H9 (cell line): ENCODE measurements at regions not wholly inside any gene's neighbourhood (a gene's known extent, or its start where the extent isn't known, plus 50 kb on each side); places are given as distances from the start of the nearest gene placed in this dataset.

ENCODE experiments used
- DNase-seq: peaks from one replicate; pipeline ENCODE4 v3.0.0-alpha.2; 2017
- H2AFZ ChIP-seq: one replicate; pipeline ENCODE4 v1.6.1; 2013; ENCODE audit warnings: mild to moderate bottlenecking, low read length, control low read depth, moderate library complexity
- H2AK5ac ChIP-seq: 2 replicates; pipeline ENCODE4 v1.6.1; 2013; ENCODE audit warnings: low read length, control low read depth, mixed read lengths; ENCODE audit not compliant: insufficient read length
- H2BK120ac ChIP-seq: one replicate; pipeline ENCODE4 v1.6.1; 2013; ENCODE audit warnings: low read depth, mild to moderate bottlenecking, low read length, control low read depth, inconsistent platforms; ENCODE audit not compliant: poor library complexity, severe bottlenecking
- H2BK12ac ChIP-seq: 2 replicates; pipeline ENCODE4 v1.6.1; 2013; ENCODE audit warnings: low read length, control low read depth, mixed read lengths, low read depth; ENCODE audit not compliant: insufficient read length
- H2BK15ac ChIP-seq: 2 replicates; pipeline ENCODE4 v1.6.1; 2013; ENCODE audit warnings: low read depth, low read length, control low read depth
- H2BK20ac ChIP-seq: one replicate; pipeline ENCODE4 v1.6.1; 2013; ENCODE audit warnings: low read depth, mild to moderate bottlenecking, low read length, control low read depth, inconsistent platforms; ENCODE audit not compliant: poor library complexity, severe bottlenecking
- H2BK5ac ChIP-seq: 2 replicates; pipeline ENCODE4 v1.6.1; 2013; ENCODE audit warnings: low read length, control low read depth, mixed read lengths; ENCODE audit not compliant: insufficient read length
- H3K14ac ChIP-seq: 2 replicates; pipeline ENCODE4 v1.6.1; 2013; ENCODE audit warnings: low read length, control low read depth; ENCODE audit not compliant: insufficient read depth
- H3K18ac ChIP-seq: 2 replicates; pipeline ENCODE4 v1.6.1; 2013; ENCODE audit warnings: low read depth, mild to moderate bottlenecking, mixed read lengths, low read length, control low read depth; ENCODE audit not compliant: insufficient read length
- H3K23ac ChIP-seq: 2 replicates; pipeline ENCODE4 v1.6.1; 2013; ENCODE audit warnings: low read length, control low read depth, mixed read lengths, low read depth; ENCODE audit not compliant: insufficient read length
- H3K23me2 ChIP-seq: 2 replicates; pipeline ENCODE4 v1.6.1; 2013; ENCODE audit warnings: low read depth, mild to moderate bottlenecking, mixed read lengths, low read length, control low read depth; ENCODE audit not compliant: insufficient read length, poor library complexity, severe bottlenecking
- H3K27ac ChIP-seq: 2 replicates; pipeline ENCODE4 v1.5.1; 2013; ENCODE audit warnings: low read length, control low read depth, mixed read lengths, low read depth; ENCODE audit not compliant: insufficient read length
- H3K27me3 ChIP-seq: 2 replicates; pipeline ENCODE4 v1.6.1; 2013; ENCODE audit warnings: low read length, control low read depth, inconsistent platforms; ENCODE audit not compliant: insufficient read depth
- H3K4ac ChIP-seq: 2 replicates; pipeline ENCODE4 v1.6.1; 2013; ENCODE audit warnings: low read depth, mild to moderate bottlenecking, control low read depth, inconsistent platforms, low read length, moderate library complexity
- H3K4me1 ChIP-seq: 2 replicates; pipeline ENCODE4 v1.6.1; 2013; ENCODE audit warnings: low read length, control low read depth, inconsistent platforms; ENCODE audit not compliant: insufficient read depth
- H3K4me2 ChIP-seq: 2 replicates; pipeline ENCODE4 v1.6.1; 2013; ENCODE audit warnings: low read length, control low read depth, mixed read lengths; ENCODE audit not compliant: insufficient read length, insufficient read depth
- H3K56ac ChIP-seq: 2 replicates; pipeline ENCODE4 v1.6.1; 2013; ENCODE audit warnings: low read depth, mild to moderate bottlenecking, mixed read lengths, low read length, control low read depth; ENCODE audit not compliant: insufficient read length
- H3K79me1 ChIP-seq: 2 replicates; pipeline ENCODE4 v1.6.1; 2013; ENCODE audit warnings: low read depth, mild to moderate bottlenecking, moderate library complexity, low read length, control low read depth, inconsistent platforms; ENCODE audit not compliant: insufficient read depth, poor library complexity, severe bottlenecking
- H3K79me2 ChIP-seq: 2 replicates; pipeline ENCODE4 v1.6.1; 2013; ENCODE audit warnings: low read length, control low read depth, inconsistent platforms; ENCODE audit not compliant: insufficient read depth
- H3K9ac ChIP-seq: 2 replicates; pipeline ENCODE4 v1.6.1; 2013; ENCODE audit warnings: low read length, control low read depth, mixed read lengths; ENCODE audit not compliant: insufficient read length; ENCODE audit errors: extremely low read depth
- H3K9me3 ChIP-seq: one replicate; pipeline ENCODE4 v1.6.1; 2013; ENCODE audit warnings: low read depth, low read length, inconsistent platforms; ENCODE audit not compliant: control insufficient read depth
- H3T11ph ChIP-seq: one replicate; pipeline ENCODE4 v1.6.1; 2013; ENCODE audit warnings: mild to moderate bottlenecking, low read length, control low read depth, inconsistent platforms
- H4K20me1 ChIP-seq: one replicate; pipeline ENCODE4 v1.6.1; 2013; ENCODE audit not compliant: control insufficient read depth, insufficient read length, insufficient read depth
- H4K5ac ChIP-seq: 2 replicates; pipeline ENCODE4 v1.6.1; 2013; ENCODE audit warnings: low read depth, mild to moderate bottlenecking, mixed read lengths, low read length, control low read depth; ENCODE audit not compliant: insufficient read length
- H4K8ac ChIP-seq: replicated peaks from 2 replicates; pipeline ENCODE4 v1.6.1; 2013; ENCODE audit warnings: low read length, control low read depth, mixed read lengths, low read depth; ENCODE audit not compliant: insufficient read length
- H4K91ac ChIP-seq: 2 replicates; pipeline ENCODE4 v1.6.1; 2013; ENCODE audit warnings: low read depth, mild to moderate bottlenecking, moderate library complexity, mixed read lengths, low read length, control low read depth; ENCODE audit not compliant: insufficient read length
- H3K27ac Mint-ChIP-seq, 3 experiments: 2 replicates in 2 of 3; 3 replicates in 1 of 3; pipeline ENCODE4 v1.8.0; 2020 to 2021; ENCODE audit warnings: mixed read lengths in 3 of 3, mild to moderate bottlenecking in 1 of 3, moderate library complexity in 1 of 3
- H3K27me3 Mint-ChIP-seq: 2 replicates; pipeline ENCODE4 v1.8.0; 2021; ENCODE audit warnings: low read depth, mild to moderate bottlenecking, moderate library complexity, mixed read lengths
- H3K36me3 Mint-ChIP-seq, 3 experiments: 2 replicates in 2 of 3; 3 replicates in 1 of 3; pipeline ENCODE4 v1.8.0; 2020 to 2021; ENCODE audit warnings: low read depth in 3 of 3, mixed read lengths in 3 of 3; ENCODE audit not compliant: insufficient read depth in 1 of 3
- H3K4me1 Mint-ChIP-seq, 2 experiments: 2 replicates each; pipeline ENCODE4 v1.8.0; 2020; ENCODE audit warnings: mixed read lengths in 2 of 2
- H3K4me3 Mint-ChIP-seq, 2 experiments: 2 replicates in 1 of 2; 3 replicates in 1 of 2; pipeline ENCODE4 v1.8.0; 2020 to 2021; ENCODE audit warnings: mild to moderate bottlenecking in 2 of 2, mixed read lengths in 2 of 2, moderate library complexity in 1 of 2
- H3K9me3 Mint-ChIP-seq, 2 experiments: 2 replicates in 1 of 2; 3 replicates in 1 of 2; pipeline ENCODE4 v1.8.0; 2020; ENCODE audit warnings: mild to moderate bottlenecking in 2 of 2, mixed read lengths in 2 of 2, moderate library complexity in 1 of 2
- CTCF ChIP-seq: fragments of 200-600 bp; sonication (generic); conservative IDR thresholded peaks from 3 replicates; pipeline ENCODE4 v1.8.0; 2021; ENCODE audit warnings: antibody characterized with exemption, mild to moderate bottlenecking
- WGBS: extraction: QIAGEN DNeasy Blood & Tissue Kit; methylation state at CpG from one replicate; pipeline ENCODE4 v1.1.7; 2013; ENCODE audit warnings: missing lambda C conversion rate, low lambda C conversion rate, mixed read lengths; ENCODE audit not compliant: insufficient read length; ENCODE audit errors: extremely low coverage; 5-methylcytosine and 5-hydroxymethylcytosine counted together

- Histone ChIP-seq H3K4ac (no peak overlapping the region), H4K8ac (no peak overlapping the region), H2BK5ac (no peak overlapping the region), H3K18ac (no peak overlapping the region), H4K20me1 (no peaks in the 10 kb centered on the region), H3K27me3 (no peaks in the 10 kb centered on the region), H4K5ac (no peak overlapping the region), H3K79me2 (no peaks in the 10 kb centered on the region), H2BK12ac (no peak overlapping the region), H2AK5ac (no peak overlapping the region), H3K23ac (no peak overlapping the region), H3K9me3 (no peaks in the 10 kb centered on the region), H3K27ac (no peak overlapping the region), H3K79me1 (no peaks in the 10 kb centered on the region), H3K56ac (no peak overlapping the region), H2BK120ac (no peak overlapping the region), H3T11ph (no peak overlapping the region), H2BK20ac (no peak overlapping the region), H4K91ac (no peak overlapping the region), H3K4me2 (no peak overlapping the region), H2BK15ac (no peak overlapping the region), H3K23me2 (no peaks in the 10 kb centered on the region), H3K9ac (no peak overlapping the region), H2AFZ (no peak overlapping the region), H3K14ac (no peak overlapping the region), H3K4me1 (no peaks in the 10 kb centered on the region; the same call in 1 of the 2 replicates)
- no peak for TF ChIP-seq CTCF
- DNase-seq, result no peak
- Mint-ChIP-seq H3K9me3 (no peaks in the 10 kb centered on the region), H3K27me3 (no peaks in the 10 kb centered on the region), H3K27ac (no peak overlapping the region), H3K4me1 (peaks cover 47 to 52% of the 10 kb centered on the region in 2 experiments), H3K36me3 (peaks cover 0 to 9% (median 0%) of the 10 kb centered on the region in 3 experiments; a peak in 2 of 7 replicates), H3K4me3 (no peak overlapping the region)
- no CpG with 5 or more reads among the region's 2 CpGs for WGBS
Observed at GRCh38 chr18:33840212-33840593, 262.2 kb downstream of the ASXL3 start.
